ENCODE measurements at regions not wholly inside any gene's neighbourhood (a gene's known extent, or its start where the extent isn't known, plus 50 kb on each side); places are given as distances from the start of the nearest gene placed in this dataset.

GRCh38 chr15:47551546-47551945, 165.8 kb upstream of the SEMA6D start:
- ChIA-PET CTCF (no interaction called here), POLR2A (no interaction called here)
- Histone ChIP-seq H4K20me1 (ENCODE audit: control insufficient read depth, insufficient read depth, low read length, poor library complexity, severe bottlenecking) (no peaks in the 10 kb centered on the region), H3K79me2 (ENCODE audit: control insufficient read depth, insufficient read depth, low read length) (no peaks in the 10 kb centered on the region), H3K9ac (ENCODE audit: low read length) (no peak overlapping the region), H2AFZ (ENCODE audit: insufficient read depth, low read depth, low read length, poor library complexity, severe bottlenecking) (no peak overlapping the region), H3K36me3 (replicated peaks in 1 of 2; ENCODE audit: control extremely low read depth in 1 of 2, control insufficient read depth in 1 of 2, extremely low read depth in 1 of 2, insufficient read depth in 2 of 2, low read length in 1 of 2) (no peaks in the 10 kb centered on the region), H3K4me3 (ENCODE audit: control extremely low read depth in 1 of 5, extremely low read depth in 1 of 5, insufficient read depth in 1 of 5, low read depth in 2 of 5, low read length in 4 of 5) (no peak overlapping the region), H3K4me2 (replicated peaks; ENCODE audit: low read depth, low read length, poor library complexity, severe bottlenecking) (no peak overlapping the region), H3K4me1 (ENCODE audit: control insufficient read depth in 2 of 2, insufficient read depth in 2 of 2, low read length in 2 of 2) (no peaks in the 10 kb centered on the region), H3K27me3 (replicated peaks in 1 of 4; ENCODE audit: control extremely low read depth in 1 of 4, control insufficient read depth in 3 of 4, insufficient read depth in 4 of 4, low read length in 3 of 4) (no peaks in the 10 kb centered on the region), H3K27ac (ENCODE audit: low read length in 2 of 2) (no peak overlapping the region), H3K9me3 (ENCODE audit: control extremely low read depth in 1 of 3, control insufficient read depth in 2 of 3, insufficient read depth in 1 of 3, low read length in 2 of 3) (no peaks in the 10 kb centered on the region)
- Mint-ChIP-seq H3K27me3 (no peaks in the 10 kb centered on the region), H3K9me3 (ENCODE audit: insufficient read depth) (no peaks in the 10 kb centered on the region), H3K27ac (no peak overlapping the region), H3K4me1 (no peaks in the 10 kb centered on the region), H3K4me3 (no peak overlapping the region)
- TF ChIP-seq EZH2 (IDR thresholded peaks at IDR 0.05; ENCODE audit: borderline replicate concordance, insufficient read depth, low read depth, low read length, poor library complexity, severe bottlenecking) (no peak), CTCF (IDR thresholded peaks at IDR 0.05) (no peak)
- intact Hi-C loops (cut with micrococcal nuclease): no loop called here
- DNase-seq (no peak), ATAC-seq (ENCODE audit: low read depth) (no peak)
- WGBS (ENCODE audit: insufficient coverage): no CpG with 5 or more reads among the region's 2 CpGs

- no peak for TF ChIP-seq CTCF (IDR thresholded peaks at IDR 0.05)
- no peak for TF ChIP-seq EZH2 (IDR thresholded peaks at IDR 0.05; ENCODE audit: borderline replicate concordance, insufficient read depth, low read depth, low read length, poor library complexity, severe bottlenecking)
- 40% methylated on average over 1 of the region's 10 CpGs for WGBS (ENCODE audit: insufficient coverage)
- H3K27me3 ChIP-seq (replicated peaks in 1 of 4; ENCODE audit: control extremely low read depth in 1 of 4, control insufficient read depth in 3 of 4, insufficient read depth in 4 of 4, low read length in 3 of 4): no peaks in the 10 kb centered on the region
- DNase-seq (no peak), ATAC-seq (ENCODE audit: low read depth) (no peak)
- H3K4me3 ChIP-seq (ENCODE audit: control extremely low read depth in 1 of 5, extremely low read depth in 1 of 5, insufficient read depth in 1 of 5, low read depth in 2 of 5, low read length in 4 of 5): no peak overlapping the region
- Mint-ChIP-seq H3K4me1 (no peaks in the 10 kb centered on the region), H3K27me3 (no peaks in the 10 kb centered on the region), H3K4me3 (no peak overlapping the region), H3K27ac (no peak overlapping the region), H3K9me3 (ENCODE audit: insufficient read depth) (no peaks in the 10 kb centered on the region)
- H3K27ac ChIP-seq (ENCODE audit: low read length in 2 of 2): no peak overlapping the region
- intact Hi-C loops (cut with micrococcal nuclease): no loop called here
- no peaks in the 10 kb centered on the region for H3K4me1 ChIP-seq (ENCODE audit: control insufficient read depth in 2 of 2, insufficient read depth in 2 of 2, low read length in 2 of 2)
- CTCF ChIA-PET: no interaction called here
- H2AFZ ChIP-seq (ENCODE audit: insufficient read depth, low read depth, low read length, poor library complexity, severe bottlenecking): no peak overlapping the region
- H4K20me1 ChIP-seq (ENCODE audit: control insufficient read depth, insufficient read depth, low read length, poor library complexity, severe bottlenecking): no peaks in the 10 kb centered on the region
- POLR2A ChIA-PET: no interaction called here
- no peaks in the 10 kb centered on the region for H3K79me2 ChIP-seq (ENCODE audit: control insufficient read depth, insufficient read depth, low read length)
- no peaks in the 10 kb centered on the region for H3K9me3 ChIP-seq (ENCODE audit: control extremely low read depth in 1 of 3, control insufficient read depth in 2 of 3, insufficient read depth in 1 of 3, low read length in 2 of 3)
- no peak overlapping the region for H3K9ac ChIP-seq (ENCODE audit: low read length)
- no peak overlapping the region for H3K4me2 ChIP-seq (replicated peaks; ENCODE audit: low read depth, low read length, poor library complexity, severe bottlenecking)
- no peaks in the 10 kb centered on the region for H3K36me3 ChIP-seq (replicated peaks in 1 of 2; ENCODE audit: control extremely low read depth in 1 of 2, control insufficient read depth in 1 of 2, extremely low read depth in 1 of 2, insufficient read depth in 2 of 2, low read length in 1 of 2)
These were observed 164.2 kb upstream of the SEMA6D start for GRCh38 chr15:47552978-47553608.

Measured in B cell (primary cell).